ENCODE measurements at regions not wholly inside any gene's neighbourhood (a gene's known extent, or its start where the extent isn't known, plus 50 kb on each side); places are given as distances from the start of the nearest gene placed in this dataset.

- Histone ChIP-seq H3K36me3 (no peaks in the 10 kb centered on the region), H3K4me3 (no peak overlapping the region), H3K4me1 (no peaks in the 10 kb centered on the region), H3K9me3 (no peaks in the 10 kb centered on the region), H3K27ac (no peak overlapping the region), H3K27me3 (no peaks in the 10 kb centered on the region)
- no peak for TF ChIP-seq CTCF (IDR thresholded peaks at IDR 0.05)
- DNase-seq (ENCODE audit: low spot score) = no peak
These were observed 104.9 kb upstream of the ANKH start for GRCh38 chr5:14976486-14976885.

DNA sequence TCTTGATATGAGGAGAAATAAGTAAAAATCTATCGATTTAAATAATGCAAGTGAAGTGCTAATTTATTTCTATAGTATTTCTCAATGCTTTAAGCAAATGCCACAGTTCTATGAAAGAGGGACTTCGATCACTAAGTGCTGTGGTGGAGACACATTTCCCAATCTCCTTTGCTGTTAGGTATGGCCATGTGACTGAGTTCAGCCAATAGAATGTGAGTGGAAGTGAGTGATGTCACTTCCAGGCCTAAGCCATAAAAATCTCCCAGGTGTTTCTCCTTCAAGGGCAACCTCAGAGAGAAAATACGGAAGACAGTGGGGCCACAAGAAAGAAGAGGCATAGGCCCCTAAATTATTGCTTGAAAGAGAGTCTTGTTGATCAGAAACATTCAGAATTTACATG, 100.3 kb upstream of the ANKH start:
- Histone ChIP-seq H3K9me3 (no peaks in the 10 kb centered on the region), H3K36me3 (no peaks in the 10 kb centered on the region), H3K27me3 (no peaks in the 10 kb centered on the region), H3K27ac (no peak overlapping the region), H3K4me3 (no peak overlapping the region), H3K4me1 (no peaks in the 10 kb centered on the region)
- no peak for DNase-seq (ENCODE audit: low spot score)
- no peak for TF ChIP-seq CTCF (IDR thresholded peaks at IDR 0.05)

DNA sequence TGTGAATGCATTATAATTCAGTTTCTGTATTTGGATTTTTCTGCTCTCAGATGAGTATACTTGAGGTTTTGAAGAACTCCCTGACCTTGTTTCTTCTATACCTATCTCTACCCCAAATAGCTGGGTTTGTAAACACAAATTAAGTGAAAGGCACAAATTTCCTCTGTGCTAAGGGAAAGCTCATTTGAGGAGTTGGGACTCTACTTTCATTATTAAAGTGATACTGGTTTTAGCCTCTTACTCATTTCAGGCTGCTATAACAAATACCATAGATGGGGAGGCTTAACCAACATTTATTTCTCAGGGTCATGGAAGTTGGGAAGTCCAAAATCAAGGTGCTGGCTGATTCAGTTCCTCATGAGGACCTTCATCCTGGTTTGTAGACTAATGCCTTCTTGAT, 97.2 kb upstream of the ANKH start:
- TF ChIP-seq CTCF (IDR thresholded peaks at IDR 0.05) = no peak
- no peak overlapping the region for H3K4me3 ChIP-seq
- no peaks in the 10 kb centered on the region for H3K36me3 ChIP-seq
- no peaks in the 10 kb centered on the region for H3K27me3 ChIP-seq
- no peaks in the 10 kb centered on the region for H3K9me3 ChIP-seq
- no peaks in the 10 kb centered on the region for H3K4me1 ChIP-seq
- H3K27ac ChIP-seq = no peak overlapping the region
- no peak for DNase-seq (ENCODE audit: low spot score)

DNA sequence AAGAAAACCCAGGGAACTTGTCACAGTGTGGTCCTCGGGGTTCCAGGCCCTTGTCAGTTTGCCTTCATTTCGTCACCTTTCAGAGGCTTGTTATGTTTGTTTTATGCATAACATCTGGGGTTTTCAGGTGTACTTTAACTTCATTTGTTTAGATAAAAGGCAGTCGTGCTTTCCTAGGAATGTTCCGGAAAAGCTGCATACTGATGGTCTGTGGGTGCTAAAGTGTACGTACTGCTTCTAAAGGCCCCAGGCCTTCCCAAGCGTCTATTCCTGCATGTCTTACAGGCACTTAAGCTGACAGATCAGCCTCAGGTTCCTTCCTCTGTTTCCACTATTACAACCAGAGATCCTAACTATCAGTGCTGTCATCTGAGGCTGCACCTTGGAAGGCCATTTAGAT, 95.6 kb upstream of the ANKH start:
- Histone ChIP-seq H3K36me3 (no peaks in the 10 kb centered on the region), H3K4me1 (no peaks in the 10 kb centered on the region), H3K27ac (no peak overlapping the region), H3K9me3 (no peaks in the 10 kb centered on the region), H3K27me3 (no peaks in the 10 kb centered on the region), H3K4me3 (no peak overlapping the region)
- no peak for DNase-seq (ENCODE audit: low spot score)
- no peak for TF ChIP-seq CTCF (IDR thresholded peaks at IDR 0.05)

GRCh38 chr5:14965815-14966214, 94.2 kb upstream of the ANKH start:
- Histone ChIP-seq H3K27ac (no peak overlapping the region), H3K27me3 (no peaks in the 10 kb centered on the region), H3K4me1 (no peaks in the 10 kb centered on the region), H3K36me3 (no peaks in the 10 kb centered on the region), H3K9me3 (no peaks in the 10 kb centered on the region), H3K4me3 (no peak overlapping the region)
- DNase-seq (ENCODE audit: low spot score) = no peak
- TF ChIP-seq CTCF (IDR thresholded peaks at IDR 0.05) = no peak

DNA sequence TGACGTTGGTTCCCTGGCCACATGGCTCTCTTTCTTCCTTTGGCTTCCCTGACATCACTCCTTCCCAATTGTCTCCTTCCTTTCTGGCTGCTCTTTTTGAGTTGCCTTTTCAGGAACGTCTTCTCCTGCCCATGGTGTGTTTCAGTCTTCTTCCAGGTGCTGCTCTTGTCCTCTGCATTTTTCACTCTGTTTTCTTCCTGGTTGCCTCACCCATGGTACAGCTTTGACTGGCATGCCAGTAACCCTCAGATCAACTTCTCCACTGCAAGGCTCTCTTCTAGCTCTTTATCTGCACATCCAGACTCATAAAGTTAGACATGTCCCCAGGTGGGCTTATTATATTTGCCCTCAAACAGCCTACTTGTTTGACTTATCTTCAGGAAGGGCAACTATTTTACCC, 91.0 kb upstream of the ANKH start:
- no peak for DNase-seq (ENCODE audit: low spot score)
- no peaks in the 10 kb centered on the region for H3K27me3 ChIP-seq

More for the DNA sequence above, 91.0 kb upstream of the ANKH start:
- Histone ChIP-seq H3K4me3 (no peak overlapping the region), H3K4me1 (no peaks in the 10 kb centered on the region), H3K36me3 (no peaks in the 10 kb centered on the region), H3K9me3 (no peaks in the 10 kb centered on the region), H3K27ac (no peak overlapping the region)
- TF ChIP-seq CTCF (IDR thresholded peaks at IDR 0.05) = no peak

Data from right atrium auricular region (tissue), 2 donors.